ENCODE measurements at regions not wholly inside any gene's neighbourhood (a gene's known extent, or its start where the extent isn't known, plus 50 kb on each side); places are given as distances from the start of the nearest gene placed in this dataset.

DNA sequence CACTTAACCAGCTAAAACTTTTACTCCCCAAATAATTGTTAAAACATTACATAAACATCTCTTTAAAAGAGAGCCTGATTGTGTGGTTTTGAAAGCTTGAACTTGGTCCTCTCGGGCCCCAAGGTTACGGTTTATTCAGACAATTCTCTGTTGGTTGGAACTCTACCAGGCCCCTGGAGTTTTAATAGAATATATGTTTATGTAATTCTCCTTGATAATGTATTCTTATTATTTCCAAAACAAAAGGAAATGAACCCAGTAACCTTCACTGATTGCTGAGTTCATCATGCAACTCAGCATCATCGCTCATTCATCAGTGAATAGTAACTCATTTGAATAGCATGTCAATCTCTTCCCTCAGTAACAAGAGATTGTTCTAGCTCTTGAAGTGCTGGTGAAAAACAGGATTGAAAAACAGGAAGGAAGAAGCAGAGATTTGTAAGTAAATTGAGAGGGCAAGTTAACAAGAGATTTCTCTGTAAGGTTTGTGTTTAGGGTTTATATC, 464.5 kb upstream of the MARCKS start:
- no peak overlapping the region for H3K4me2 ChIP-seq (ENCODE audit: low read length)
- H3K27ac ChIP-seq (ENCODE audit: low read depth, low read length) = no peak overlapping the region
- H3K36me3 ChIP-seq (ENCODE audit: control insufficient read depth in 1 of 2, insufficient read depth in 2 of 2, low read length in 2 of 2) = no peaks in the 10 kb centered on the region
- ChIA-PET RAD21 (ENCODE audit: low non-redundant PET in 1 of 2, low total read pairs in 2 of 2, uncharacterized antibody in 2 of 2, unreplicated experiment in 2 of 2) (no interaction called here), CTCF (interaction anchor here (1.2 kb wide), 1 partner anchor 20 kb away, joined by 3 read pairs; no protein-coding TSS in a partner anchor), POLR2A (no interaction called here)
- H3K4me3 ChIP-seq (replicated peaks in 1 of 2; ENCODE audit: low read depth in 1 of 2, low read length in 2 of 2) = no peak overlapping the region
- no peaks in the 10 kb centered on the region for H3K4me1 ChIP-seq (ENCODE audit: control insufficient read depth in 1 of 2, insufficient read depth in 2 of 2, low read length in 2 of 2)
- ATAC-seq (no peak), DNase-seq (ENCODE audit: low read depth, low spot score) (no peak)
- H3K9me2 ChIP-seq (ENCODE audit: insufficient read depth) = no peaks in the 10 kb centered on the region
- no peak overlapping the region for H3K9ac ChIP-seq (ENCODE audit: low read length)
- H3K27me3 ChIP-seq (ENCODE audit: insufficient read depth, low read length) = no peaks in the 10 kb centered on the region
- no peak for TF ChIP-seq SIN3A (IDR thresholded peaks at IDR 0.05; ENCODE audit: low read depth)
- no peak for TF ChIP-seq ZFX (IDR thresholded peaks at IDR 0.05)
- no peak for TF ChIP-seq ZNF274 (IDR thresholded peaks at IDR 0.05; ENCODE audit: low read depth, low read length)
- TF ChIP-seq FOSL1 (IDR thresholded peaks at IDR 0.05; ENCODE audit: low read depth) = no peak
- no peak for TF ChIP-seq YY1 (IDR thresholded peaks at IDR 0.05; ENCODE audit: extremely low read depth, insufficient replicate concordance, low read depth, low read length)
- TF ChIP-seq, protein P1, sequence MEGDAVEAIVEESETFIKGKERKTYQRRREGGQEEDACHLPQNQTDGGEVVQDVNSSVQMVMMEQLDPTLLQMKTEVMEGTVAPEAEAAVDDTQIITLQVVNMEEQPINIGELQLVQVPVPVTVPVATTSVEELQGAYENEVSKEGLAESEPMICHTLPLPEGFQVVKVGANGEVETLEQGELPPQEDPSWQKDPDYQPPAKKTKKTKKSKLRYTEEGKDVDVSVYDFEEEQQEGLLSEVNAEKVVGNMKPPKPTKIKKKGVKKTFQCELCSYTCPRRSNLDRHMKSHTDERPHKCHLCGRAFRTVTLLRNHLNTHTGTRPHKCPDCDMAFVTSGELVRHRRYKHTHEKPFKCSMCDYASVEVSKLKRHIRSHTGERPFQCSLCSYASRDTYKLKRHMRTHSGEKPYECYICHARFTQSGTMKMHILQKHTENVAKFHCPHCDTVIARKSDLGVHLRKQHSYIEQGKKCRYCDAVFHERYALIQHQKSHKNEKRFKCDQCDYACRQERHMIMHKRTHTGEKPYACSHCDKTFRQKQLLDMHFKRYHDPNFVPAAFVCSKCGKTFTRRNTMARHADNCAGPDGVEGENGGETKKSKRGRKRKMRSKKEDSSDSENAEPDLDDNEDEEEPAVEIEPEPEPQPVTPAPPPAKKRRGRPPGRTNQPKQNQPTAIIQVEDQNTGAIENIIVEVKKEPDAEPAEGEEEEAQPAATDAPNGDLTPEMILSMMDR (IDR thresholded peaks at IDR 0.05 in 2 of 3, conservative IDR thresholded peaks at IDR 0.05 in 1 of 3; ENCODE audit: borderline replicate concordance in 1 of 3, insufficient read depth in 1 of 3, low read depth in 2 of 3, low read length in 2 of 3) = no peak
- TF ChIP-seq SP1 (IDR thresholded peaks at IDR 0.05; ENCODE audit: low read depth) = no peak
- no peak for TF ChIP-seq SRF (IDR thresholded peaks at IDR 0.05; ENCODE audit: low read depth)
- TF ChIP-seq CEBPB (IDR thresholded peaks at IDR 0.05; ENCODE audit: low read depth) = no peak
- TF ChIP-seq, protein P2, sequence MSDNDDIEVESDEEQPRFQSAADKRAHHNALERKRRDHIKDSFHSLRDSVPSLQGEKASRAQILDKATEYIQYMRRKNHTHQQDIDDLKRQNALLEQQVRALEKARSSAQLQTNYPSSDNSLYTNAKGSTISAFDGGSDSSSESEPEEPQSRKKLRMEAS (IDR thresholded peaks at IDR 0.05) = no peak
- H4K20me1 ChIP-seq (ENCODE audit: insufficient read depth) = no peaks in the 10 kb centered on the region
- no peaks in the 10 kb centered on the region for H3K9me3 ChIP-seq (ENCODE audit: control insufficient read depth in 1 of 2, insufficient read depth in 1 of 2, low read depth in 1 of 2, low read length in 2 of 2)
- no peak overlapping the region for H2AFZ ChIP-seq (ENCODE audit: low read depth, low read length, poor library complexity, severe bottlenecking)
- H3K79me2 ChIP-seq (ENCODE audit: insufficient read depth, low read length) = no peaks in the 10 kb centered on the region
- intact Hi-C loops (cut with micrococcal nuclease) = no loop called here
- BruUV-seq (replicated peaks) = no TSS peak
